ENCODE measurements at regions not wholly inside any gene's neighbourhood (a gene's known extent, or its start where the extent isn't known, plus 50 kb on each side); places are given as distances from the start of the nearest gene placed in this dataset.
A peak's percentile ranks its signal among the peaks of the same experiment; 100 is the strongest.

- no peak overlapping the region for H3K4me3 ChIP-seq (replicated peaks in 1 of 3; ENCODE audit: low read depth in 2 of 3, low read length in 3 of 3)
- peaks cover 13% of the 10 kb centered on the region for H3K4me1 Mint-ChIP-seq
- no peak overlapping the region for H2AFZ ChIP-seq (ENCODE audit: insufficient read depth, low read depth, low read length, poor library complexity, severe bottlenecking)
- no peak overlapping the region for H3K4me2 ChIP-seq (replicated peaks; ENCODE audit: extremely low read depth, low read length, poor library complexity, severe bottlenecking)
- no peaks in the 10 kb centered on the region for H3K36me3 ChIP-seq (replicated peaks in 1 of 2; ENCODE audit: control insufficient read depth in 1 of 2, insufficient read depth in 2 of 2, low read length in 2 of 2)
- no CpG with 5 or more reads among the region's 2 CpGs for WGBS (ENCODE audit: insufficient coverage)
- no peak overlapping the region for H3K27ac ChIP-seq (ENCODE audit: low read depth in 1 of 2, low read length in 2 of 2)
- no peak overlapping the region for H3K27ac Mint-ChIP-seq
- H3K9me3 Mint-ChIP-seq = peaks cover 5 to 24% (median 9%) of the 10 kb centered on the region in 7 donors
- no peaks in the 10 kb centered on the region for H3K79me2 ChIP-seq (ENCODE audit: insufficient read depth, low read length)
- H3K9ac ChIP-seq (ENCODE audit: insufficient read depth, low read length, poor library complexity, severe bottlenecking) = no peak overlapping the region
- intact Hi-C loops (cut with micrococcal nuclease) = no loop called here
- peaks cover 5 to 10% of the 10 kb centered on the region in 2 donors for H3K4me1 ChIP-seq (ENCODE audit: control insufficient read depth in 1 of 2, insufficient read depth in 2 of 2, low read length in 2 of 2)
- DNase-seq = no peak
- no peak overlapping the region for H3K4me3 Mint-ChIP-seq
- H3K36me3 Mint-ChIP-seq = peaks cover 2 to 4% of the 10 kb centered on the region in 2 donors
- no peak for TF ChIP-seq CTCF (IDR thresholded peaks at IDR 0.05)
- no peaks in the 10 kb centered on the region for H4K20me1 ChIP-seq (ENCODE audit: insufficient read depth, low read length)
- H3K27me3 Mint-ChIP-seq (ENCODE audit: low read depth in 3 of 3) = peaks cover 0 to 3% (median 2%) of the 10 kb centered on the region in 3 donors
- peaks cover under 1 to 7% of the 10 kb centered on the region in 2 donors for H3K9me3 ChIP-seq (replicated peaks in 1 of 2; ENCODE audit: control insufficient read depth in 1 of 2, insufficient read depth in 1 of 2, low read length in 2 of 2)
- no peaks in the 10 kb centered on the region for H3K27me3 ChIP-seq (ENCODE audit: control insufficient read depth in 2 of 2, insufficient read depth in 2 of 2, low read length in 2 of 2)
Observed at GRCh38 chr17:14616528-14616927, 315.6 kb downstream of the HS3ST3B1 start.

GRCh38 chr17:14605267-14605599, 304.4 kb downstream of the HS3ST3B1 start:
- intact Hi-C loops (cut with micrococcal nuclease) = loop anchor here (5.0 to 10.0 kb wide), 2 partner anchors 130 to 303 kb away; partner anchors contain the start of gene HS3ST3B1 (in 1 of the 2)
- DNase-seq = peak; percentile 88 to 93 (median 90)
- Mint-ChIP-seq H3K4me3 (peak overlapping the region; percentile 75 to 93), H3K27ac (peak overlapping the region; percentile 94 to 99 (median 98)), H3K27me3 (ENCODE audit: low read depth in 3 of 3) (peaks cover 0 to 1% (median 0%) of the 10 kb centered on the region in 3 donors), H3K36me3 (peaks cover 5 to 28% of the 10 kb centered on the region in 2 donors), H3K4me1 (peaks cover 26% of the 10 kb centered on the region), H3K9me3 (peaks cover 8 to 41% (median 28%) of the 10 kb centered on the region in 7 donors)
- Histone ChIP-seq H3K4me3 (replicated peaks in 1 of 3; ENCODE audit: low read depth in 2 of 3, low read length in 3 of 3) (peak overlapping the region; percentile 36 to 86 (median 75)), H3K27ac (ENCODE audit: low read depth in 1 of 2, low read length in 2 of 2) (peak overlapping the region; percentile 79 to 95), H3K9me3 (replicated peaks in 1 of 2; ENCODE audit: control insufficient read depth in 1 of 2, insufficient read depth in 1 of 2, low read length in 2 of 2) (no peaks in the 10 kb centered on the region), H4K20me1 (ENCODE audit: insufficient read depth, low read length) (no peaks in the 10 kb centered on the region), H2AFZ (ENCODE audit: insufficient read depth, low read depth, low read length, poor library complexity, severe bottlenecking) (peak overlapping the region; percentile 47), H3K79me2 (ENCODE audit: insufficient read depth, low read length) (no peaks in the 10 kb centered on the region), H3K27me3 (ENCODE audit: control insufficient read depth in 2 of 2, insufficient read depth in 2 of 2, low read length in 2 of 2) (no peaks in the 10 kb centered on the region), H3K4me2 (replicated peaks; ENCODE audit: extremely low read depth, low read length, poor library complexity, severe bottlenecking) (peak overlapping the region; percentile 76), H3K9ac (ENCODE audit: insufficient read depth, low read length, poor library complexity, severe bottlenecking) (peak overlapping the region; percentile 48), H3K4me1 (ENCODE audit: control insufficient read depth in 1 of 2, insufficient read depth in 2 of 2, low read length in 2 of 2) (peaks cover 16 to 24% of the 10 kb centered on the region in 2 donors), H3K36me3 (replicated peaks in 1 of 2; ENCODE audit: control insufficient read depth in 1 of 2, insufficient read depth in 2 of 2, low read length in 2 of 2) (no peaks in the 10 kb centered on the region)
- WGBS (ENCODE audit: insufficient coverage) = 0% methylated on average over 2 of the region's 5 CpGs
- no peak for TF ChIP-seq CTCF (IDR thresholded peaks at IDR 0.05)
